T-helper 2 cell (primary cell): ENCODE measurements at regions not wholly inside any gene's neighbourhood (a gene's known extent, or its start where the extent isn't known, plus 50 kb on each side); places are given as distances from the start of the nearest gene placed in this dataset.

Experiments used
- DNase-seq, 5 experiments: peaks; one replicate each; pipeline versions ENCODE4 v3.0.0 to v3.0.0-alpha.2; 2012 to 2022

DNA sequence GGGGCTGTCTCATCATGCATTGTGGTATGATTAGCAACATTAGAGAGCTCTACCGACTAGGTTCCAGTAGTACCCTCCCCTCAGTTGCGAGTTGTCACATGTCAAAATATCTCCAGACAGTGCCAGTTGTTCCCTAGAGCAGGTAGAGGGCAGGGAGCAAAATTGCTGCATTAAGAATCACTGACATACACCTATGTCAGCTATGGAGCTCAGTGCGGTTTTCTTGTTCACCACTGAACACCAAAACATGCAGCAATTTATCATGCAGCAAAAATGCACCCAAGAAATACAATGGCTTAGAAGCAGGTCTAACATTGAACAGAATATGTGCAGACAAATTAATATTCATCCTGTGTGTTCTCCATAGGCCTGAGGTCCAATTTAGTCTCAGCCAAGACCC, 186.9 kb upstream of the STARD13 start:
- DNase-seq = no peak

GRCh38 chr13:33479105-33479504, 193.6 kb upstream of the STARD13 start:
- DNase-seq = no peak

DNA sequence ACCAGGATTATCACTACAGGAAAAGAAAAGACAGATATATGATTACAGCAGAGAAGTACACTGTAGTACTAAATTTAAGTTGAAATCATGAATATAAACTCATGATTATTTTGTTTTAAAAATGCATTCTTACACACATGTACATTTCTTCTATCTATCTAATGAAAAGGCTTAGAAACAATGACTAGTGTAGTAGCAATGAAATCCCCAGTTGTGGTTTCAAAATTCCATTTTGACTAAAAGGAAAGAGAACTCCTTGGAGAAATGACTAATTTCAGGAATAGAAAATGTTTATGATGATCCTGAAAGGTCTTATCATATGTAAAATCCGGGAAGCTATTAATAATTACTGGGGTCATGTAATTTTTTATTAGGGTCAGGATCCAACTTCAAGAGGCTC, 195.0 kb upstream of the STARD13 start:
- DNase-seq = no peak

GRCh38 chr13:33483471-33483870, 197.9 kb upstream of the STARD13 start:
- no peak for DNase-seq

- DNase-seq = no peak
Observed at GRCh38 chr13:33485247-33485646, 199.7 kb upstream of the STARD13 start.

- DNase-seq = no peak
Observed at GRCh38 chr13:33487575-33488243, 202.2 kb upstream of the STARD13 start.

DNA sequence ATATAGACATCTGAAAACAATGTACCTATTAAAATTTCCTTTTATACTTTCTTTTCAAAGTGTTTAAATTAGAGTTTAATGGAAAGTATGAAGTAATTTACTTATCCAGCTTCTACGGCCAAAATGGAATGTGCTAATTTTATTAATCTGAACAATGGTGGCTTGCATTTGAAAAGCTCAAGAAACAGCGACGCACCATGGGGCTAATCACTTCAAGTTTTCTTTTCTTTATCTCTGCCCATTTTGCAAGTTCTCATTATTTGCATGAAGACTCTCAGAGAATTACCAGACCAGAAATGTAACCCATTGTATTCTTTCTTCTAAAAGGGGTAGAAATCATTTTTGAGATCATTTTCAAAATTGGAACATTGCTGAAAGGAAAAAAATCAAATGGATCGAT, 204.0 kb upstream of the STARD13 start:
- no peak for DNase-seq

- no peak for DNase-seq
Observed at GRCh38 chr13:33490461-33491327, 205.1 kb upstream of the STARD13 start.

- DNase-seq = no peak
Observed at GRCh38 chr13:33493672-33494365, 208.3 kb upstream of the STARD13 start.

DNA sequence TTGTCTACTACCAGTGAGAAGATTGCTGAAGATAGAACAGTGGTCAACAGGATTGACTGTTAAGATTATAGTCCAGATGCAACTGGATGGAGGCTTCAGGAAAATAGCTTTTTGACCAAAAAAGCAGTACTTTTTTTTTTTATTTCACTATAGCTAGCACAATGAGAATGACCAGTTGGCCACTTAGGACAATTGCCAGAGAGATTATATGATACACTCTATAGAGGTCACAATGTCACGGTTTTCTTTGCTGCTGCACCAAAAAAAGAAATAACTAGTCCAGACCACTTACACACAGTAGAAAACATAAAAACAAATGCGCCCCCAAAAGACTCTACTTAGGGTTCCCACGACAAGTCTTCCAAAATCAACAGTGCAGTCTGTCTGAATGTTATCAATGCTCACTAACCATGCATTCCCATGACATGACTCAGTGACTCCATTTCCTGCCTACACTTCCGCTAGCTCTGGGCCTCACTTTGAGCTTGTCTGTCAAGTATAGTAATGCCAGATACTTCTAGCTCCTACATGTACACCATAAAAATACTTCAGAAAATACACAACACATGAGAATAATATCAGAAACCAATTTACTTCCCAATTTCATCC, 209.1 kb upstream of the STARD13 start:
- peak in 1 of 5 experiments; percentile 6 for DNase-seq

GRCh38 chr13:33496336-33496735, 210.8 kb upstream of the STARD13 start:
- no peak for DNase-seq

DNA sequence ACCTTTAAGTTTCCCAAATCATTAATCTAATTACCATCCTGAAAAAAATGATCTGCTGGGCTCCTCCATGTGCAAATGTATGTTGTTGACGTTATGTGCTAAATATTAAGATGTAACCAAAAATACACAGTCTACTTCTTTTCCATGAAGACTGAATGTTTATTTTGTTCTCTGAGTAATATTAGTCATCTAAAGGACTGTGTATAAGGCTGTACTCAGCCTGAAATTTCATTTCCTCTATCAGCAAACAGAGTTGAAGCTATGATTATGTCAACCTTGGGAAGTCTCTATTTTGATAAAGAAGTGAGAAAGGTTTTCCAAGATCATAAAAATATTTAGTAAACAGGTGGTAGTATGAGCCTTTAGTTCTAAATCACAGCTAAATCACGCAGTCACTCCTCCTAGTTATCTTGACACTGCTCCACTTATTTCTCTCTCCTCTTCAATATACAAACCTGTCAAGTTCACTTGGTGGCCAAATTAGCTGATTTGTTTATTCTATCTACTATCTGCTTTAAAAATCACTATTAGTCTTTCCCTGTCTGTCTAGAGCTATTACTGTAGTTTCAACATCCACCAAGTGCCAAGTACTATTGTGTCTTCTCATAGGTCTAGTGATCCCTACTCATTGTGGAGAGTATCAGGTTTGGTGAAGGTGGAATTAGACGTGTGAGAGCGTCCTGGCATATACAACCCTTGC, 211.7 kb upstream of the STARD13 start:
- DNase-seq = no peak

DNA sequence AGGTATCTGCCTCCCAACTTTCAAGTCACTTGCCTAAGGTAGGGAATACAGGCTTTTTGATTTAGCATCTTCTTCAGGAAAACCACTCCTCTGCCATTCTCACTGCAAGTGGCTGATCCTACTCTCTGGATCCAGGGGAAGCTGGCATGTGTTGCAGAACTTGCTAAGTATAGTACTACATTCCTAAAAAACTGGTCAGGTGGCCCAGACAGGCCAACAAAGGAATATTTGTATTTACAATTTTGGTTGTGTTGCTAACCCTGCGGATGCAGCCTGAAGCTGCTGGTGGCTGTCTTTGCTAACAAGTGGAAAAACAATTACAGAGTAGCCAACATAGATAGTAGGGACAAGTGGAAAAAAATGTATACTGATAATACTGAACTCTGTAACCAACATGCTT, 222.5 kb upstream of the STARD13 start:
- DNase-seq = no peak

GRCh38 chr13:33509642-33510229, 224.2 kb upstream of the STARD13 start:
- no peak for DNase-seq

DNA sequence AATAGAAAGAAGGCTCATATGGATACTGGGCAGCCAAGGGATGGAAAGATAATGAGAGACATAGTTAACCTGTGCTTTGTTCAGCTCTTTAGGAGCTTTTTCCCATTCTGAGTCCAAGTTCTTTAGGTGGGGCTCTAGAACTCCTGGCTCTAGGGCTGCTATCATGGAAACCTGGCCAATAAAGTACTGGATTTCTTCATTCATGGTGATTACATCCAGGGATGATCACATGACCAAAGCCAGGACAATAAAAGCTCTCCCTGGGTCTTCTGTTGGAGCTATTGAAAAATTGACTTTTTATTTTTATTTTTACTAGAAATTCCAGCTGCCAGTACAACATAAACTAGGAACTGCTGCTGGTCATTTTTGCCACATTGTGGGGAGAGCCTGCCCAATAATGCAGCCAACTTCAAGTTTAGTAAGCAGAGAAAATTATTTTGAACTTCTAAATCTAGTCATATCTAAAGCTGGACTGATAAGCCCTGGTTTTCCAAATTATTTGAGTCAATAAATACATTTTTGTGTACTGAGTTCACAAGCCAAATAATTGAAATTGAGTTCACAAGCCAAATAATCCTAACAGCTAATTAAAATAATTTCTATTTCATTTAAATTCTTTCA, 224.9 kb upstream of the STARD13 start:
- no peak for DNase-seq

- DNase-seq = peak in 1 of 5 experiments; percentile 5
Observed at GRCh38 chr13:33512880-33513554, 227.5 kb upstream of the STARD13 start.

DNA sequence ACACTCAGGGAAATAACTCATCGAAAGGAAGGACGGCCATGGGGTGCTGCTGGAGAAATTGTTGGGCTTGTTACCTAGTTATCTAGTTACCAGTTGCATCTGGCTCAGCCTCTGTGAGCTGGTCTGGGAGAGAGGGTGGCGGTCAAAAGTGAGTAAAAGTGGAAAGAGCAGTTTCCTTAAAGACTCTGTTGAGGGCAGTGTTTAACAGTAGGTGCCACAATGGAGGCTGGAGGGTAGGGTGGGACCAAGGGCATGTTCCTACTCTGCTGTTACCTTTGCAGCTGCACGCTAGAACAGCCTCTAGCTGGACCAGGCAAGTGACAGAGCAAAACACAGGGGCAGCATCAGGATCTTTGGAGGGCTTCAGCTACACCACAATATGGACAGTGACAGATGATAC, 228.8 kb upstream of the STARD13 start:
- no peak for DNase-seq

DNA sequence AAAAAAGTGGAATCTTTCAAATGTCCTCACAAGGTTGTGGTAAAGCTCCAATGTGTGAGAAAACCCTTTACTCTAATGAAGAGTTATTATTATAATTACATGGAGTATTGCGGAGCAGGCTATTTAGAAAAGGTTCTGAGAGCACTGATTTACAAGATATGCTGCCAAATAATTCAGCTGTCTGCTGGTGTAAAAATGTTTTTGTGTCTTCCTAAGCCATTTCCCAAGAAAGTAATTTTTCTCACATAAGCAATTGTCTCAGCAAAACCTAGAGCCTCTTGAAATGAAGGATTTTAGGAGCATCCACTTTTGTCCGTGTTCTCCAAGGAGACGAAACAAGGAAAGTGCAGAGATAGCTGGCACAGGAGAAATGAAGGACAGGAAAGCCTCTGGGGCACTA, 229.6 kb upstream of the STARD13 start:
- DNase-seq = no peak

- no peak for DNase-seq
Observed at GRCh38 chr13:33518452-33518851, 232.9 kb upstream of the STARD13 start.

- DNase-seq = no peak
Observed at GRCh38 chr13:33519561-33520467, 234.3 kb upstream of the STARD13 start.
